Stimulated activated CD8-positive, alpha-beta memory T cell treated with anti-CD3 and anti-CD28 coated beads, Interleukin-4, amount 100 ng/mL, for 48 hours (primary cell): ENCODE measurements at regions not wholly inside any gene's neighbourhood (a gene's known extent, or its start where the extent isn't known, plus 50 kb on each side); places are given as distances from the start of the nearest gene placed in this dataset.
A peak's percentile ranks its signal among the peaks of the same experiment; 100 is the strongest.
"Not testable (repeated sequence)": the region's sequence is repeated elsewhere in the genome, so short reads cannot be mapped to it uniquely, and the experiment has no call there.

Experiments
- DNase-seq: peaks from one replicate; pipeline ENCODE4 v3.0.0-alpha.2; 2020

DNA sequence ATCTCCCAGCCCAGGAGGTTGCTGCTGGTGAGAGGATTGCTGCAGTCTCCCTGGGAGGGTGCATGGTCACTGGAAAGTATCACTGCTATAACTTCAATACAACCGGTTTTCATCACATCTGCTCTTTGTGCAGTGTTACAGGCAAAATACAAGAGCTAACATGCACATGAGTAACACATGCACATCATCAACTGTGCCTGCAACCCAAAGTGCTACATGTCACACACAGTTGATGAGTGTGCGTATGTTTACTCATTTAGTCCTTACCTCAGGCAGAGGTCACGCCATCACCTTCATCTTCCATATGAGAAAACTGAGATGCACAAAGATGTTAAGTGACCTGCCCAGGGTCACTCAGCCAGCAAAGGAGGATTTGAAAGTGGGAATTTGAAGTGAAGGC, 277.7 kb downstream of the FAM72C start:
- no peak for DNase-seq

DNA sequence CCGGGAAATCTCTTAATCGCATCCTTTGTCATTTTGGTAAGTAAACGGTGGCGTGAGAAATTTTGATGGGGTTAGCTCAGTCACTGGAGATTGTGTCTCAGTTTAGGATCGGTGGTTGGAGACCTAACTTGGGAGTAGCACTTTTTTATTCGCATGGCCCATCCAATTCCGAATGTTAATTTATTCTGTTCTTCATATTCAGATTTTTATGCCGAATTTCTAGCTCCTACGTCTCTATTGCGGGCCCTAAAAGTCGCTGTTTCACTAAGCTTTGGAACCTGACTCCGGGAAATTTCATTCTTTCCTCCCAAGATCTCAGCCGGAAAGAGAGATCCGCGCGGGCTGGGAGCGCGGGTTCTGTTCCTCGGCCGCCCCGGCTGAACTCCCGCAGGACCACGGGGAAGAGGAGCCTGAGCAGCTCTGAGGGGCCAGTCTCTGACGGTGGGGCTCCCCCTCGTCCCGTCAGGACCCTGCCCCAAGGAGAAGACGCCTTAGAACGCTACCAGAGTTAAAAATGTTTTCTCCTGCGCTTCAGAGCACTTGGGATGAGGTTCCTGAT, 279.7 kb downstream of the FAM72C start:
- no peak for DNase-seq

DNA sequence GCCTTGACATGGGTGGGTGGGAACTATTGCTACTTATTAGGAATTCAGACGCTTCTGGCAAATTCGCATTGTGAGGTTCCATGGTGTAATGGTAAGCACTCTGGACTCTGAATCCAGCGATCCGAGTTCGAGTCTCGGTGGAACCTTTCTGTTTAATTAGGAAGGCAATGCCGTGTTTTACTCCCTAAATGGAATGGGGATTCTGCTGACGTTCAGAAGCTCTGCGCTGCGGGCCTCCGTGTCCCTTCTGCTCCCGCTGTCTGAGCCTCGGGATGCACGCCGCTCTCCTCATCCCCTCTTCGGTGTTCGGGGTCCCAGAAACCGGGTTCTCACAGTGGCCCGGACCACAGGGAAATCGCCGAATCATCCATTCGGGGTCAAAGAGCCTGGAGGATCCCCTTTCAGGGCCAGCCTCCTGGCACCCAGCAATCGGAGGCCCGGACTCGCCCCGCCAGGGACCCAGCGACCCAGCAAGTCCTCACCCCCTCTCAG, 280.3 kb downstream of the FAM72C start:
- no peak for DNase-seq

DNA sequence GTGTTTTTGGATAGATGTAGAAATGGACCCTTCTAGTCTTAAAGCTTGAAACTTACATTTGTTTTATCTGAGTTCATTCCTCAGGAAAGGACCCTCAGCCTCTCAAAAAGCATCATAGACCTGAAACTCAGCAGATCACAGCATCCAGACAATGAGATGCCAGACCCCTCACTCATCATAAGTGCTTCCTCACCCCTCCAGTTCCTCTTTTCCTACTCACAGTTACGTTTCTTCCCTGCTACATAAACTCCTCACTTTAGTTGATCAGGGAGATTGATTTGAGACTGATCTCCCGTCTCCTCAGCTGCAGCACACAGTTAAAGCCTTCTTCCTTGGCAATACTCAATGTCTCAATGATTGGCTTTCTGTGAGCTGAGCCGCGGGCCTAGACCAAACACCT, 282.0 kb downstream of the FAM72C start:
- no peak for DNase-seq

DNA sequence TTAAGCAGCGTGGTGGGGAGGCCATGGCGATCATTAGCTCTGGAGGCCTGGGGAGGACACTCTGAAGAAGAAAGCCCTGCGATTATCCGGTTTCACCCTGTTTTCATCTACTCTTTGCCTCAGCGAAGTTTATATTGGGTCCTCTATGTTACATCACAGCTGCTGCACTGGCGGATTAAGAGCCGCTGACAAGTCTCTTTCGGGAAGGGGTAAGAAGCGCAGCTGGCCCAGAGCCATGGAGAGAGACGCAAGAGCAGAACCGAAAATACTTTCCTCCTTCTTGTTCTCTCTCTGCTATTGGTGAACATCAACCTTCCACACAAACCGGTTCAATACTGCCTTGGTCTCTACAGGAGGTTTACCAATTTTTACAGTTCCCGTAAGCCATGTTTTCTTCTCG, 291.5 kb downstream of the FAM72C start:
- DNase-seq, result no peak

DNA sequence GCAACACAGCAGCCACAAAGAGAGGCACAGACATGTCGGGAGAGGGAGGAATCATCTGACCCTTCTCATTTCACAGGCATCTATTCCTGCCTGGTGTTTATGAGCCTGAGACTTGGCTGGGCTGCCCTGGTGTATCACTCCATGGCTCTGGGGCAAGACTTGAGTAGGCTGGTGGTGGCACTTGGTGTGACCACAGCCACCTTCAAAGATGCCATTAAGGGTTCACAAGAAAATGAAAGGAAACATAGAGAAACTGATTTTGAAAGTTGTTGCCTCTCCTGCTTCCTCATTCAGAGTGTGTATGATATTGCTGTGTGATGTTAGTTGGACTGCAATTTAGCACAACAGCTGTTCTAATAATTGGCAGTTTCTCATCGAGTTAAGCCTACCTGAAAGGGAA, 298.8 kb downstream of the FAM72C start:
- no peak for DNase-seq

DNA sequence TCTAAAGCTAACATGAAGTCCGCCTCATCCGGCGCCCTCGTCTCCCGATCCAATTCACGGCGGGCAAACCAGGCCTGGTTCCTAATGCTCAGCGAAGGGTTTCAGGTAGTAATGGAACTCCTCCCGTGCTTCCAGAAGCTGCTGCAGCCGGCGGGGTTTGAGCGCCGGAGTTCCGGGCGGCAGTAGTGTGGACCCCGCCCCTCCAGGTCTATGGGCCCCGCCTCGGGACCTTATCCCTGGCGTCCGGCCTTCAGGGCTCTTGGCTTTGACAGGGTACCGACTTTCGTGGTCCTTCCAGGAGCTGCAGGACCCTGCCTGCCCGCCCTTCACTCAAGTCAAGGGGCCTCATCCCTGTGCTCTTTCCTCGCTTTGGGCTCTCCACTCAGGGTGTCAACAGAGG, 304.1 kb downstream of the FAM72C start:
- DNase-seq, result no peak

DNA sequence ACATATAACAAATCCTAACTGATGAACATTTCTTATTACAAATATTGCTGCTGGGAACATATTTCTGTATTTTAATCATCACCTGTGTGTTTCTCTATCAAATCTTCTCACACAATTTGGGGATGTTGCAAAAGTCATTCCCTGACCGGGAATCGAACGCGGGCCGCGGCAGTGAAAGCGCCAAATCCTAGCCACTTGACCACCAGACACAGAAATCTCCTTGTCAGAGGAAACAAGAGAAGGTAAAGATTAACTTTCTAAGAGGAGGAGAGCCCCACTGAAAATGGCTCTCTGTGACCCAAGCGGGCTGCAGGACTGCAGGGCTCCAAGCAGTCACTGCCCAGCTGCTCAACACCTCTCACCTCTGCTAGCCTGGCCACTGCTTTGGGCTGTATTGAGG, 304.9 kb downstream of the FAM72C start:
- DNase-seq, result no peak

DNA sequence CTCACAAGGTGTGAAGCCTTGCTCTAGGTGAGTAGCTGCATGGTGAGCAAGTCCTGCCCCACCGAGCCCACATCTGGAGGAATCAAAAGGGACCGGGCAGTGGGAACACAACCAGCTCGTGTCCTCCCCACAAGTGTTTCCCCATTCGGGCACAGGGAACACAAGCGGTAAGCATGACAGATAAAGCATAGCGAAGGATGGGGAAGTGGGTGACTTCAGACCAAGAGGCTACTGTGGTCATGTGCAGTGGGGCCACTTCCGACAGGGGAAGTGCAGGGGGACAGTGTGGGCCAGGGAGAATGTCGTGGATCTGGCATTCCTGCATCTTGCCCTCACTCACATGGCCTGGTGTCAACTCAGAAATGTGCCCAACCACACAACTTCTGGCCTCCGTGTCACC, 306.2 kb downstream of the FAM72C start:
- no peak for DNase-seq

DNA sequence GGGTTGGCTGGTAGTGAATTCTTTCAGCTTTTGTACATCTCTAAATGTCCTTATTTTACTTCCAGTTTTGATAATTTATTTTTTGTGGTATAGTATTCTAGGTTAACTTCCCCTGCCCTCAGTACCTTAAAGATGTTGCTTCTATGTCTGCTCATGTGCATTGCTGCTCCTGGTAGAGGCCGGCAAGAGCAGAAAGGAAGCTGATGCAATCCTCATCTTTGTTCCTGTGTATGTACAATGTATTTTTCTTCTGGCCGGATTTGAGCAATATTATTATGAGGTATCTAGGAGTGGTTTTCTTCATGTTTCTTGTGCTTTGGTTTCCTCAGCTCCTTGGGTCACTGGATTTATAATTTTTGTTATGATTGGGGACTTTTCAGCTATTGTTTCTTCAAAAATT, 308.7 kb downstream of the FAM72C start:
- DNase-seq, result not testable (repeated sequence)

DNA sequence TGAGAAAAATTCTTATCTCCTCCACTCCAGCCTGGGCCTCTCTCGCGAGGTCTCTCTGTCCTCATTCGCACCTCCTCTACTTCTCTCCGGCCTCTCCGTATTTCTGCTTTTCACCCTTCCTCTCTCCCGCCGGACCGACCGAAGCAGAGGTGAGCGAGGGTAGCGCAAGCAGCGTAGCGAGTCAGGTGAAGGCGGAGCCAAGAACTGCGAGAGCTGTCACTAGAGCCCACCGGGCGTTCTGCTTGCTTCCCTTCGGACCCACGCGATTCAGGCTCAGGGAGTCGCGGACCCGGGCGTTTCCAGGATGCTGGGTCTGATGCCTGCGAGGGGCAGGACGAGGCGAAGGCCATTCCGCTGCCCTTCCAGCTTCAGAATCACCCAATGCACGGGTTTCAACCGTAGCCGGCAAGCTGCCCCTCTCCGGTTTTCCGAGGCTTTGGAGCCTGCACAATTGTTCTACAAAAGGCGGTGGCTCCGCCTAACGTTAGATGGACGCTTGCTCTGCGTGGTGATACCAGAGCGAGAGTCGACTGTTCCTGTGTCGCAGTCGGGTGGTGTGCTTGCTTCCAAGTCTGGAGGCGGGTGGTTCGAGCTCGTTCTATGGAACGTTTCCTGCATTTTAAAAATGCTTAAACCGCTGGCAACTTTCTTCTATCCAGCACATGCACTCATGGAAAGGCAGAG, 310.2 kb downstream of the FAM72C start:
- no peak for DNase-seq

DNA sequence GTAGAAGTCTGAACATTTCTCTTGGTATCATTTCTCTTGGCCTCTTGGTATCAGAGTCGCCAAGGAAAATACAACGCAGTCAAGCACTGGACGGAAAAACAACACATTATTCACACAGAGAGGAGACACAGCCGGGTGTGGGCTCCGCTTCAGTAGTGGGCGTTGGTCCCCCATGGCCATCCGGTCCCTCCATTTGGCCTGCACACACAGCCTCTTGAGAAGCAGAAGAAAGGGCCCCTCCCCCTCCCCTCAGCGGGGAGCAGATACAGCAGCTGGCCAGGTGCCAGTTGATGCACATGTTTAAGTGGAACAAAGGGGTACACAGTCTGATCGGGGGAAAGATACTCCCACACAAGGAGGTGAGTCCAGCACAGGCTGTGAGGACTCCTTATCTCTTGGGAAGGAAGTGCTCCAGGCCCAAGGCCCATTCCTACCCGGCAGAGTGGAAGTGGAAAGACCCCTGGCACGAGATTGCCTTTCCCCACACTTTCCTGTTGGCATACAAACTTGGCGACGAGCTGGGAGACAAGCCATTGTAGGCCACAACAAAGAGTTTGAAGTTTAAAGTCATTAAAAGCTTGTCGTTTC, 311.3 kb downstream of the FAM72C start:
- DNase-seq, result no peak

DNA sequence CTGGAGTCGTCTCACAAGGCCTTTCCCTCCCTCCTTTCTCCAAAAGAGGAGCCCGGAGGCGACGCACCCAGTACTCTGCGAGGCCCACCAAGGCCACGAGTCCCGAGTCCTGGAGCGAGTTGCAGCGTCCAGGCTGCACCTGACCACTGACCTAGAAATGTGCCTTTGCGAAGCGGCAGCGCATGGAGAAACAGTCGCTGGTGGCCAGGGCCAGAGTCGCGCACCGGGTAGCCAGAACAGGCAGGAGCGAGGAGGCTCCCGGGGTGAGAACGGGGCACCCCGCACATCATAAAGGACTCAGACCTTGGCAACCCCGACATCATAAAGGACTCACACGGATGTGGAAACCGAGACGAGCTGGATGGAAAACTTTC, 318.4 kb downstream of the FAM72C start:
- no peak for DNase-seq

DNA sequence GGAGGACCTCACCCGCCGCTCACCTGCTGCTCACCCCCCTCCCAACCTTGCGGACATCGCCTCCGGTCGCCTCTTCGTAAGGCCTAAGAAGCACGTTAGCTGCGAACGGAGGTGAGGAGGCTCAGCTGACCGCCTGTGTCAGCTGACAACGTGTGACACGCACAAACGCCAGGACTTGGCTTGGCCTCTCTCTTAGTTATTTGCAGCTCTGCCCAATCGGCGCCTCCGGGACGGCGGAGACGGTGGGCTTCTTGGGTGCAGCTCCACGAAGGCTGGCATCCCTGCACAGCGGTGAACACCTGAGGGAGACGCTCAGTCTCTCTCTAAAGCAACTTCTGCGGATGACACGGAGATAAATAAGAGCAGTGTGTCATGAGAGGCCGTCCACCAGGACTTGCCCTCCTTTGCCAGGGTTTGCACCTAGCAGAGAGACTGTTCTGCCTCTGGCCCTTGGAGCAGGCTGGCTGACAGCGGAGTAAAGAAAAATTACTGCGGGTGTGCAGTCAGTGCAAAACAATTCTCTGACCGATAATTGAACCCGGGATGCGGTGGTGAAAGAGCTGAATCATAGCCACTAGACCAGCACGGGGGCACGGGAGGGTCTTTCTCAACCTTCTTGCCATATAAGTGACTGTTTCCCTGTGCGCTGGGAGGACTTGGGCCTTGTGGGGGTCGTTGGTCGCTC, 318.9 kb downstream of the FAM72C start:
- DNase-seq, result no peak

DNA sequence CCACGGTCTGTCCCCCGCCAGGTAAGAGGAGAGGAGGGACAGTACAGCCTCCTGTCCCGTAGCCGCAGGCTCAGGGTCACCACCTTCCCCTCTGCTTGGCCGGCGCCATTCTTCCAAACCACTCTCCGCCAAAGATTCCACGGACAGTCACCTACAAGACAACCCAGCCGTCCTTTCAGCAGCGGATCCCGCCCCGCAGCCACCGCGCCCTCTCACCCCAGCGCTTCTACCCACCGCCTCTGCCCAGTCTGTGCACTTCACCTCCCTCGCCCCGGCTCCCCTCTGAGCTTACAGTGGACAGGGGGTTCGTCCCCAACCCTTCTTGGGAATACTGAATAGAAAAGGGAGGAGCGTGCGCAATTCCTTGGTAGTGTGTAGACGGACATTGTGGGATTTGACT, 319.6 kb downstream of the FAM72C start:
- no peak for DNase-seq

DNA sequence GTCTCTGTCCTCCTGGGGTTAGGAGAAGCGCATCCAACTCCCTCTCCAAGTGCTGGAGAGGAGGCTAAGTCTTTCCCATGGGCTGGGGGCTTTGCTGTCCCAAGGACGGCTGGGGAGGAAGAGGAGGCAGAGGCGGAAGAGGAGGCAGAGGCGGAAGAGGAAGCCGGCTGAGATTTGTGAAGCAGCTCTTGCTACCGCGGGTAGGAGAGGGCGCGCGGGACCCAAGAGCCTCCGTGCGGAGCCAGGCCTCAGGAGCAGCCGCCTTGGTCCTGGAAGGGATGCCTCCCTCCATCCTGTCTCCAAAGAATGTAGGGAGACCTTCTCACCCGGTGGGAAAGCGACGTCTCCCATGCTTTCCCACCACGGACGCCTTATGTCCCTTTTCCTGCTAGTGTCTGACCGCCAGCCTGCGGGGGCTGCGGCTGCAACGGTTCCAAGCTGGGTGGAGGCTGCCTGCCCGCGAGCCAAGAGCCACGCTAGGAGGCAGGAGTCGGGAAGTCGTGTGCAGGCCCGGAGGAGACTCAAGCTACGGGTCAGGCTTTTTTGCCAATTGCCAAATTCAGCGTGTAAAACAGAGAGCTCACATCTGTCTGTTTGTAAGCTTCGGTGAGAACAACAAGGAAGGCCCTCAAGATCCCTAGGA, 320.3 kb downstream of the FAM72C start:
- no peak for DNase-seq

DNA sequence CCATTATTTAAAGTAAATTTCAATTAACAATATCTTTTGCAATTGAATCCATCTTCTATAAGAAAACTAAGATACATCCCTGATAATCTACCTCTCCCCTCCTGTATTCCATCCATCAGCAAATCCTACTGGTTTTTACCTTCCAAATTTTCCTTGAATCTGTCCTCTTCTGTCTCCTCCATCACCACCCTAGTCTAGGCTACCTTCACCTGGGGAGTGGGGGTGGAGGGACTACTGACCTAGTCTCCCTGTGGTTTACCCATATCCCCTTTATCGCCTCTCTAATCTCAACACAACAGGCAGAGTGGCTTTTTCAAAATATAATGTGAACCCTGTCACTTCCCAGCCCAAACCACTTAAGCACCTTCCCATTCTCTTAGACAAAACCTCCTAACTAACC, 327.8 kb downstream of the FAM72C start:
- DNase-seq, result not testable (repeated sequence)

DNA sequence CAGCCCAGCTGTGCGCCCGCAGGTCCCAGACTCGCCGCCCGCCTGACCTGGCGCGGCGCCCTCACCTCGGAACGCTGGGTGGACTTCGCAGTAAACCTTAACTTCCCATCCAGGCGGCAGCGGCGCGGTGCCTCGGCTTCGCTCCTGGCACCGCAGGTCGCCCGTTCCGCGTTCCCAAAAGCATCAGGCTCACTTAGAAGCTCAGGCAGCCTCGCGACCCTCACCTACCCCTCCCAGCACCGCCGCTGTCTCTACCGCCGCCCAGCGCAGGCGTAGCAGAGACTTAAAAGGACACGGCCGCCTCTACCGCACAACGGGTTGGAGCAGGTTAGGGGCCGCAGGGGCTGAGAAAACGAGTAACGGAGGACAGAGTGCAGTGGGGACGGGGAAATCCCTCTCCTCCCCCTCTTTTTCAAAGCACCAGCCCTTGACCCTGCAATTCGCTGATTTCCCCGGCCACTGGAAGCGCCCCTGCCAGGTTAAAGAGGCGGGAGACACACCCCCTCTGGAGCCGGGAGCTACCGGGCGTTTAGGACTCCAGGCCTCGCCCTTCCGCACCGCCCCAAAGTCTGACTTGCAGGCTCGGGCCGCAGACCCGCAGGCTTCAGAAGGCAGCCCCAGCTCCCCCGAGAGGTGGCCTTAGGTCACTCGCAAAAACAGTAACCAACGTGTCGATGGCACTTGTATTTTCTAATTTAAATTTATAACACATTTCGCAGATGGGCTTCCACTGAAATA, 328.5 kb downstream of the FAM72C start:
- no peak for DNase-seq

DNA sequence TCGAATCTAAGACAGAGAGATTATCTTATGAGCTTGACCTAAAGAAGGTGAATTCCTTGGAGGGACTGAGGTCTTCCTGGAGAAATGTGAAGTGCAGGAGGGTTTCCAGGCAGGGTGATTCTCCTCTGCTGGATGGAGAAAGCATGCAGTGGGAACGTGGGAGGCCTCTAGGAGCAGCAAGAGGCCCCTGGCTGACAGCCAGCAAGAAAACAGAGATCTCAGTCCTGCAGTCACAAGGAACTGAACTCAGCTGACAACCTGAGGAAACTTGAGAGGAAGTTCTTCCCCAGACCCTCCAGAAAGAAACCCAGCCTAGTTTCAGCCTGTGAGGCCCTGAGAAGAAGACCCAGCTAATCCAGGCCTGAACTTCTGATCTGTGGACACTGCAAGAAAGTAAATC, 345.9 kb downstream of the FAM72C start:
- DNase-seq, result no peak

DNA sequence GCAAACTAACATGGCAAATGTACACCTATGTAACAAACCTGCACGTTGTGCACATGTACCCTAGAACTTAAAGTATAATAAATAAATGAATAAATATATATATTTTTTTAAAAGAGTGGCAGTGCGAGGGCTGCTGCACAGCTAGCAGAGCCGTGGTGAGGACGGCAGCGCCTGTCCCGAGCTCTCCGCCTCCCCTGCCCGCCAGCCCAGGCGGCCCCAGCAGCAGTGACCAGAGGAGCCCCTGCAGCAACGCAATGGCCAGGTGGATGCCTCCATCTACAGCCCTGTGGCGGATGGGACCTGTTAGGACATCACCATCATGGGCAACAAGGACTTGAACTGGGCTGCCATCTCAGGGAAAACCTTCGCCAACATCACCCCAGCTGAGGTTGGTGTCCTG, 351.9 kb downstream of the FAM72C start:
- DNase-seq, result no peak

DNA sequence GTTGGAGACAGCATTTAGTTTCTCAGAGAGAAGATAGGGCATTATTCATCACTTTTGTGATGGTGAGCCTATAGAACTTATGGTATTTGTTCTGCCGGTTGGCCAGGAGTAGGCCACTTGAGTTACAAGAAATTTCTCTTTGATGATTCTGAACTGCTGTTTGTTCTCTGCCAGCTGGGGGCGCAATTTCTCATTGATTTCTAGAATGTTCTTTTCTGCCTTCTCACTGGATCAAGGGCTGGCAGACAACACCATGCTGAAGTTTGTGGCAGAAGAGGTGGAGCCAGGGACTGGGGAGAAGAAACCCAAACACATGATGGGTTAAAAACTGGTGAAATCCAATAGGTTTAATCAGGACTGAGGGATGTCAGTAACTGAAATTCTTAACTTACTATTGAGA, 360.6 kb downstream of the FAM72C start:
- DNase-seq, result peak; percentile 24

DNA sequence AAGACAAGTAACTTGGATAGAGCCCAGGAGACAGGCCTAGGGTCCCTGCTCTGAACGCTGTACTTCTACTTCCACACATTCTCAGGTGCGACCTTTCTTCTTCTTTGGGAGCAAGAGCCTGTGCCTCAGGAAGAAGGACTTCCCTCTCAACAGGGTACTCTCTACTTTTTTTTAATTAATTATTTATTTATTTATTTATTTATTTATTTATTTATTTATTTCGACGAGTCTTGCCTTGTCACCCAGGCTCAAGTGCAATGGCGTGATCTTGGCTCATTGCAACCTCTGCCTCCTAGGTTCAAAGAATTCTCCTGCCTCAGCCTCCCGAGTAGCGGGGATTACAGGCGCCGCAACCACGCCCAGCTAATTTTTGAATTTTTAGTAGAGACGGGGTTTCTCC, 361.6 kb downstream of the FAM72C start:
- no peak for DNase-seq

DNA sequence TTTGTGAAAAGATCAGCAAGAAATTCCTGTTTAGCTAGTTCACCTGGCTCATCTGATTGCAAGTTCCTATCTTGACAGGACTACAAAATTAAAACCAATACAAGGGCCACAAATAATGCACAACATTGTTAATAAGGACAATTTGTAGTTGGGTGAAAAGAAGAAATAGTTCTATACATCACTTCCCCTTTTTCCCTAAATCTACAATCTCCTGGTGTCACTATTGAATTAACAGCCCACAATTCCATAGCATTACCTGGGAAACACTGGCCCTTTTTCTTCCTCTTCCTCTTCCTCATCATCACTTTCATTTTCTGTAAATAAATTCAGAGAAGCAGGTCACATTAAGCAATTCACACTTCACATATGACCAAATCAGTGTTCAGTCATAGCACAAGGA, 366.9 kb downstream of the FAM72C start:
- no peak for DNase-seq
